Stimulated activated CD4-positive, alpha-beta T cell treated with anti-CD3 and anti-CD28 coated beads, Interleukin-1b, Interleukin-23, amount 100 ng/mL, for 4 hours (primary cell): ENCODE measurements at regions not wholly inside any gene's neighbourhood (a gene's known extent, or its start where the extent isn't known, plus 50 kb on each side); places are given as distances from the start of the nearest gene placed in this dataset.

Source experiments
- DNase-seq, 2 donors: peaks; one replicate each; pipeline ENCODE4 v3.0.0-alpha.2; 2020; ENCODE audit warnings: low read depth in 2 of 2

DNA sequence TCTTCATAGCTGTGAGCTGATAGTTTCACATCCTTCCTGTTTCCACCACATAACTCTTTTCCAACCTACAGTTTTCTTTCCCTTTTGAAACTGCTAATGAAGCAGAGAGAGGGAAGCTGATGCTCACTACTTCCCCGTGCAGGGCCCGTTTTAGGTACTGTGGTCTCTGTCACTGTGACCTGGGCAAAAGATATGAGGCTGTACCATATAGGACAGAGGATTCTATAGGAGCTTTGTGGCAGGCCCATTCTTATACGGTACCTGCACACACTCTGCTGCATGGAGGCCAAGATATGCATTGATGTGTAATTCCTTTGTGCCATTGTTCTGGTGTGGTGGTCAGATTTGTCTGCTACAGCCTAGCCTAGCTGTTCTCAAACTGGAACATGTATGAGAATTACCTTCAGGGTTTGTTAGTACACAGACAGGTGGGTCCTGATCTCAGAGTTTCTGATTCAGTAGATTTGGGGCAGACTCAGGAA lies 577.3 kb downstream of the LMO7 start:
- no peak for DNase-seq

GRCh38 chr13:76210262-76210661 lies 574.1 kb downstream of the LMO7 start:
- DNase-seq = no peak

- no peak for DNase-seq
These were observed 562.5 kb downstream of the LMO7 start for GRCh38 chr13:76198568-76199163.

DNA sequence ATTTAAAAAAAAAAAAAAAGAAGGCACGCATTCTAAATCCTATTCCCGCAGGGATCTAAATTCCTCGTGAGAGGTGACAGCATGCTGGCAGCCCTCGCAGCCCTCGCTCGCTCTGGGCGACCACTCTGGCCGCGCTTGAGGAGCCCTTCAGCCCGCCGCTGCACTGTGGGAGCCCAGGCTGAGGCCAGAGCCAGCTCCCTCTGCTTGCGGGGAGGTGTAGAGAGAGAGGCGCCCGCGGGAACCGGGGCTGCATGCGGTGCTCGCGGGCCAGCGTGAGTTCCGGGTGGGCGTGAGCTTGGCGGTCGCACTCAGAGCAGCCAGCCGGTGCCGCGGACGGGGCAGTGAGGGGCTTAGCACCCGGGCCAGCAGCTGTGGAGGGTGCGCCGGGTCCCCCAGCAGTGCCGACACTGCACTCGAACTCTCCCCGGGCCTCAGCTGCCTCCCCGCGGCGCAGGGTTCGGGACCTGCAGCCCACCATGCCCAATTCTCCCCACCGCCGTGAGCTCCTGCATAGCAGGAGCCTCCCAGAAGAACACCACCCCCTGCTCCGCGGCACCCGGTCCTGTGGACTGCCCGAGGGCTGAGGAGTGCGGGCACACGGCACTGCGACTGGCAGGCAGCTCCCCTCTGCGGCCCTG lies 553.9 kb downstream of the LMO7 start:
- DNase-seq = no peak

DNA sequence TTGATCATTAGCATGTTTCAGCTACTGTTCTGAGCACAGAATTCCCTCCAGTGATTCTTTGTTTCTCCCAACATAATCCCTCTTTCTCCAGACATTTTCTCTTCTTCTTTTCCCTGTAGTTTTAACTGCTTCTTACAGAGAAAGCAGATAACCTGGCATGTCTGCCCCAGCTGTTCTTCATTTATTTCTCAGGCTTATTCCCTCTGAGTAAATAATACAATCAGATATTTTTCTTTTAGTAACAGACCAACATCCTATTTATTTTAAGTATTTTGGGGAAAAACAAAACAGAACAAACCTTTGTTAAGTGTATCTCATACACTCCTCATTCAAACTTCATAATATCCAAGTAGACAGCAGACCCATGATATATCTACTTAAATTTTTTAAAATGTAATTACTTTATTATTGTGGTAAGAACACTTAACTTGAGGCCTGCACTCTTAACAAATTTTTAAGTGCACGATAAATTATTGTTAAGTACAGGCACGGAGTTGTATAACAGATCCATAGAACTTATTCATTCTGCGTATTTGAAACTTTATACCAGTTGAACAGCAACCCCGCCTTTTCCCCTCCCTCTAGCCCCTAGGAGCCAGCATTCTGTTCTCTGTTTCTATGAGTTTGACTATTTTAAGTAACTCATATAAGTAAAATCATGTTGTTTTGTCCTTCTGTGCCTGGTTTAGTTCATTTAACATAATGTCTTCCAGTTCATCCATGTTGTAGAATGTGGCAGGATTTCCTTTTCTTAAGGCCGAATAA lies 540.0 kb downstream of the LMO7 start:
- DNase-seq = no peak

DNA sequence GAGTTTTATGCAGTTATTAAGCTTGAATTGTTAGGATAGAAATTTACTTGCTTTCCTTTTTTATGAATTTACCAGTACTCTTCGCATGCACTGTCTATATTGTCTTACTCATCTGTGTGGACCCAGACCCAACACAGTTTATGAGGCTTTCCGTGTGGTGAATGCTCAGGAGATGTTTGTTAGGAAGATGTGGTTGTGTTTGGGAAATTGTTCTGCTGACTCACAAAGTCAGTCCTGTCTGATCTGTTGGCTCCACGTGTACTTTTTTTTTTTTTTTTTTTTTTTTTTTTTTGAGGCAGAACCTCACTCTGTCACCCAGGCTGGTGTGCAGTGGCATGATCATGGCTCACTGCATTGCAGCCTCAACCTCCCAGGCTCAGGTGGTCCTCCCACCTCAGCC lies 532.5 kb downstream of the LMO7 start:
- no peak for DNase-seq

- no peak for DNase-seq
These were observed 528.2 kb downstream of the LMO7 start for GRCh38 chr13:76164290-76164689.

GRCh38 chr13:76163761-76164160 lies 527.6 kb downstream of the LMO7 start:
- DNase-seq = no peak

GRCh38 chr13:76160961-76161925 lies 525.1 kb downstream of the LMO7 start:
- no peak for DNase-seq

- no peak for DNase-seq
These were observed 524.4 kb downstream of the LMO7 start for GRCh38 chr13:76160506-76160905.

- no peak for DNase-seq
These were observed 521.8 kb downstream of the LMO7 start for GRCh38 chr13:76157926-76158325.

GRCh38 chr13:76153239-76153638 lies 517.1 kb downstream of the LMO7 start:
- DNase-seq = no peak

- no peak for DNase-seq
These were observed 512.8 kb downstream of the LMO7 start for GRCh38 chr13:76148926-76149325.

GRCh38 chr13:76148374-76148773 lies 512.2 kb downstream of the LMO7 start:
- no peak for DNase-seq

- no peak for DNase-seq
These were observed 496.4 kb downstream of the LMO7 start for GRCh38 chr13:76132532-76132931.

DNA sequence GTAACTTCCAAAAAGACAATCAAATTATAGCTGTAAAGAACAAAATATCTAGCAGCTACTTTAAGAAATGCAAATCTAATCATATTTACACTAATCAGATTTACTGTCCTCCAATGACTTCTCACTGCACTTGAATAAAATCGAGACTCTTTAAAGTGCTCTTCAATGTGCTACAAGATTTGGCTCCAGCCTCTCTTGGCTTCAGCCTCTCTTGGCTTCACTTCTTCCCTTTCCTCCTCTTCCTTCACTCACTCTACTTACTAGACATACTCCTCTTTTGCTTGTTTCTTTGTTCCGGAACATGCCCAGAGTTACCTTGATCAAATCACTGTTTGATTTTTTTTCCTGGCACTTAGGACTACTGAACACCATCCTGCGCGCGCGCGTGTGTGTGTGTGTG lies 495.4 kb downstream of the LMO7 start:
- no peak for DNase-seq

DNA sequence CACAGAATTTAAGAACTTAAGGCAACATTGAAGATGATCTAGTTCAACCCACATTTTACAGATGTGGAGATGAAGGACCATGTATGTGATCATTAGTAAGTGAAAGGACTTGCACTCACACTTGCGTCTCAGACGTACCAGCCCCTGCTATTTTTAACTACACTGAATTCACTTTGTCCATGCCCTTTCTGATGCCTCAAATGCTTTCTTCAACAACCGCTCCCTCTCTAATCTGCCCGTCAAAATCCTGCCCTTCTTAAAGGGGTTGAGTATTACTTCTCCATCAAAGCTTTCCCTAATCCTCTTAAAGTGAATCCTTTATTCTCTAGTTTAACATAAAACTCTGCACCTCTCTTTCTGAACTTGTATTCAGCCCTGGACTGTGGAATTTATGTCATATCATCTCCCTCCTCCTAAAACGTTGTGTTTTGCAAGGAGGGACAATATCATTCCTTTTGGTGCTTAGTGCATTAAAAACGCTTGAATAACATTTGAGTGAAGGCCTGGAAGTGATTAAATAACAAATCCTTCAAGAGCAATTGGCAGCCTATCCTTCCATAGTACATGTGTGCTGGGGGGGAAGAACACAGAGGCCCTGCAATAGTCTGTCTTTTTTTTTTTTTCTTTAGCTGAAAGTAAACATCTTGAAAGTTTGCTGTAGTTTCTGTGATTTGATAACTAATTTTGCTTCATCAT lies 493.3 kb downstream of the LMO7 start:
- no peak for DNase-seq

DNA sequence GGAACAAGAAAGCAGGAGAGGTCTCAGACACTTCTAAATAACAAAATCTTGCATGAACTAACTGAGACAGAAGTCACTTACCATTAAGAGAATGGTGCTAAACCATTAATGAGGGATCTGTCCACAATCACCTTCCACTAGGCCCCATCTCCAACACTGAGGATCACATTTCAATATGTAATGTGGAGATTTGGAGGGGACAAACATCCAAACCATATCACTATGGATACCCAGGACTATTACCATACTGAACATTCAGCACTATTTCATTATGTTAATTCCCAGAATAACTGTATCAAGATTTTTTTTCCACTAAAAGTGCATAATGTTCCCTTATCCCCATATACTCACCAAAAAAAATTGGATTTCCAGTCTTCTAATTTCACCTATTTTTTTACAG lies 491.8 kb downstream of the LMO7 start:
- no peak for DNase-seq

DNA sequence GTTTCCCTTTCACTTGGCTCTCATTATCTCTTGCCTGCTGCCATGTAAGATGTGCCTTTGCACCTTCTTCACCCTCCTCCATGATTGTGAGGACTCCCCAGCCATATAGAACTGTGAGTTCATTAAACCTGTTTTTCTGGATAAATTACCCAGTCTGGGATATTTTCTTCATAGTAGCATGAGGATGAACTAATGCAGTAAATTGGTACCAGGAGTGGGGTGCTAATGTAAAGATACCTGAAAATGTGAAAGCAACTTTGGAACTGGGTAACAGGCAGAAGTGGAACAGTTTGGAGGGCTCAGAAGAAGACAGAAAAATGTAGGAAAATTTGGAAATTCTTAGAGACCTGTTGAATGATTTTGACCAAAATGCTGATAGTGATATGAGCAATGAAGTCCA lies 487.4 kb downstream of the LMO7 start:
- DNase-seq = no peak

DNA sequence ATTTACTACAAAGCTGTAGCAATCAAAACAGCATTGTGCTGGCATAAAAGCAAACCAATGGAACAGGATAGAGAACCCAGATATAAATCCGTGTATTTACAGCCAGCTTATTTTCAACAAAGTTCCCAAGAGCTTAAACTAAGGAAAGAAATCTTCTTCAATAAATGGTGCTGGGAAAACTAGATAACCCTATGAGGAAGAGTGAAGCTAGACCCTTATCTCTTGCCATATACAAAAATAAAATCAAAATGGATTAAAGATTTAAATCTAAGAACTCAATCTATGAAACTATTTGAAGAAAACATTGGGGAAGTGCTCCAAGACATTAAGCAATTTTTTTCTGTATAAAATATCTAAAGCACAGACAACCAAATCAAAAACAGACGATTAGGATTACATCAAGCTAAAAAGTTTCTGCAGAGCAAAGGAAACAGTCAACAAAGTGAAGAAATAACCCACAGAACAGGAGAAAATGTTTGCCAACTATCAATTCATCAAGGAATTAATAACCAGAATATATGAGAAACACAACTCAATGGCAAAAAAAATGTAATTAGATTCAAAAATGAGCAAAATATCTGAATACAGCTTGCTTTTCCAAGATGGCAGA lies 480.7 kb downstream of the LMO7 start:
- DNase-seq = no peak

- no peak for DNase-seq
These were observed 470.6 kb downstream of the LMO7 start for GRCh38 chr13:76106763-76107162.
